ENCODE measurements at regions not wholly inside any gene's neighbourhood (a gene's known extent, or its start where the extent isn't known, plus 50 kb on each side); places are given as distances from the start of the nearest gene placed in this dataset.

DNA sequence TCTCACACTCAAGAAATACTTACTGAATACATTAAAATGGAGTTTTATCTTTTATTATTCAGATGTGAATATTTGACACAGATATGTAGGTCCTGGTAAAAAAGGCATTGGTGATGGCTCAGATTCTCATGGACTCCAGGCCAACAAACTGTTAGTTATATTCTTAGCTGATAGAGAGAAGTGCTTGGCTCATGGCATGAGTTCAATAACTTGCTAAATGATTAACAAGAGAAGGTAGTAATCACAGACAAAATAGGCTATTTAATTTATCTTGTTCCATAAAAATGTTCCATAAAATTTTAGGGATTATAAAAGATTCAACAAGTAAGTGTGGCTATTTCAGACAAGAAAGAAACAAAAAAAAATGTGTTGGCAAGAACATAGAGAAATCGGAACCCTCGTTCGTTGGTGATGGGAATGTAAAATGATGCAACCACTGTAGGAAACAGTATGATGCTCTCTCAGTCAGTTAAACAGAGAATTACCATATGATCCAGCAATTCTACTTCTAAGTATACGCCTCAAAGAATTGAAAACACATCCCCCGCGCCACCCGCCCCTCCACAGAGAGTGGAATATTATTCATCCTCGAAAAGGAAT, 737.8 kb upstream of the ADAMTS5 start:
- Mint-ChIP-seq H3K27ac (ENCODE audit: unreplicated experiment) (no peak overlapping the region), H3K27me3 (ENCODE audit: low read depth) (no peaks in the 10 kb centered on the region), H3K36me3 (ENCODE audit: low read depth) (peaks cover 3% of the 10 kb centered on the region), H3K4me3 (no peak overlapping the region), H3K9me3 (peaks cover 11% of the 10 kb centered on the region), H3K4me1 (peaks cover 5% of the 10 kb centered on the region)
- TF ChIP-seq, protein P1, sequence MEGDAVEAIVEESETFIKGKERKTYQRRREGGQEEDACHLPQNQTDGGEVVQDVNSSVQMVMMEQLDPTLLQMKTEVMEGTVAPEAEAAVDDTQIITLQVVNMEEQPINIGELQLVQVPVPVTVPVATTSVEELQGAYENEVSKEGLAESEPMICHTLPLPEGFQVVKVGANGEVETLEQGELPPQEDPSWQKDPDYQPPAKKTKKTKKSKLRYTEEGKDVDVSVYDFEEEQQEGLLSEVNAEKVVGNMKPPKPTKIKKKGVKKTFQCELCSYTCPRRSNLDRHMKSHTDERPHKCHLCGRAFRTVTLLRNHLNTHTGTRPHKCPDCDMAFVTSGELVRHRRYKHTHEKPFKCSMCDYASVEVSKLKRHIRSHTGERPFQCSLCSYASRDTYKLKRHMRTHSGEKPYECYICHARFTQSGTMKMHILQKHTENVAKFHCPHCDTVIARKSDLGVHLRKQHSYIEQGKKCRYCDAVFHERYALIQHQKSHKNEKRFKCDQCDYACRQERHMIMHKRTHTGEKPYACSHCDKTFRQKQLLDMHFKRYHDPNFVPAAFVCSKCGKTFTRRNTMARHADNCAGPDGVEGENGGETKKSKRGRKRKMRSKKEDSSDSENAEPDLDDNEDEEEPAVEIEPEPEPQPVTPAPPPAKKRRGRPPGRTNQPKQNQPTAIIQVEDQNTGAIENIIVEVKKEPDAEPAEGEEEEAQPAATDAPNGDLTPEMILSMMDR (conservative IDR thresholded peaks at IDR 0.05), result no peak
- DNase-seq (ENCODE audit: low read depth, low spot score), result no peak

DNA sequence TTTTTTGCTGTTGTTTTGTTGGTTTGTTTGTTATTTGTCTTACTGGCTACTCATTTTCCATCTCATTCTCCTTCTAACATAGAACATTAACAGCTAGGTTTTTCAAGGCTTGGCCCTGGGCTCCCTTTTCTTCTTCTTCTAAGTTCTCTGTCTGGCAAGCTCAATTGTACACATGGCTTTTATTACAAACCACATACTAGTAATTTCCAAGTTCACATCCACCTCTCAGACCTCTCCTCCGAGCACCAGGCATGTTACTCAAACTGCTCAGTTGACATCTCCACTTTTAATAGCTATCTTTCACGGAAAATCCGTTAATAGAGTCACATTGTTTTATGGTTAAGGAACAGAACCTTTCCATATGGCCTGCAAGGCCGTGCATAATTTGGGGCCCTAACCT, 736.9 kb upstream of the ADAMTS5 start:
- H3K4me1 Mint-ChIP-seq, result peaks cover 5% of the 10 kb centered on the region
- peaks cover 3% of the 10 kb centered on the region for H3K36me3 Mint-ChIP-seq (ENCODE audit: low read depth)
- TF ChIP-seq, protein P1 (conservative IDR thresholded peaks at IDR 0.05), result no peak
- peaks cover 11% of the 10 kb centered on the region for H3K9me3 Mint-ChIP-seq
- no peak for DNase-seq (ENCODE audit: low read depth, low spot score)
- no peaks in the 10 kb centered on the region for H3K27me3 Mint-ChIP-seq (ENCODE audit: low read depth)
- no peak overlapping the region for H3K4me3 Mint-ChIP-seq
- no peak overlapping the region for H3K27ac Mint-ChIP-seq (ENCODE audit: unreplicated experiment)

DNA sequence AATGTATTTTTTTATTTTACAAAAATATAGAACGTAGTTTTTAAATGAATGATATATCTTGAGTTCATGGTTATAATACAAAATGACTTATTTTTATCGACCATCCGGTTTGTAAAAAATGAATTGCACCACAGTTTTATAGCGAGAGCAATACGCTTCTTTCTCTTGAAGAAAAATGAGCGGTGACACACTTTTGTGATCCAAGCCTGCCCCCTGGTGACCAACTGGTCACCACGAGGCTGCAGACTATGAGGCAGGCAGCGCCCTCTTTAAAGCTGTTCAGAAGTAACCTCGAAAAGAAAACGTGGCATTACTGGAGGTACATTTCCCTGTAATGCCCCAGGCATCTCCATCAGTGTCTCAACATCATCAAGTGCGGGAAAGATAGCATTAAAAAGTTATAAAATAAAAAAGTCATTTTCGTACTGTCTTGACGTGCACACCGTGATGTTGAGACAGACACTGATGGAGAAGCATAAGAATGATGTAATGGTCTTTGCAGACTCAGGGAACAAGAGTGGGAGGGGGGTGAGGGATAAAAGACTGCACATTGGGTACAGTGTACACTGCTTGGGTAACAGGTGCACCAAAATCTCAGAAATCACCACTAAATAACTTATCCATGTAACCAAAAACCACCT, 734.2 kb upstream of the ADAMTS5 start:
- H3K9me3 Mint-ChIP-seq, result peaks cover 3% of the 10 kb centered on the region
- DNase-seq (ENCODE audit: low read depth, low spot score), result peak; percentile 84
- H3K27ac Mint-ChIP-seq (ENCODE audit: unreplicated experiment), result no peak overlapping the region
- TF ChIP-seq, protein P1 (conservative IDR thresholded peaks at IDR 0.05), result peak; percentile 97
- H3K4me3 Mint-ChIP-seq, result no peak overlapping the region
- H3K4me1 Mint-ChIP-seq, result peaks cover 5% of the 10 kb centered on the region
- no peaks in the 10 kb centered on the region for H3K27me3 Mint-ChIP-seq (ENCODE audit: low read depth)
- H3K36me3 Mint-ChIP-seq (ENCODE audit: low read depth), result no peaks in the 10 kb centered on the region

DNA sequence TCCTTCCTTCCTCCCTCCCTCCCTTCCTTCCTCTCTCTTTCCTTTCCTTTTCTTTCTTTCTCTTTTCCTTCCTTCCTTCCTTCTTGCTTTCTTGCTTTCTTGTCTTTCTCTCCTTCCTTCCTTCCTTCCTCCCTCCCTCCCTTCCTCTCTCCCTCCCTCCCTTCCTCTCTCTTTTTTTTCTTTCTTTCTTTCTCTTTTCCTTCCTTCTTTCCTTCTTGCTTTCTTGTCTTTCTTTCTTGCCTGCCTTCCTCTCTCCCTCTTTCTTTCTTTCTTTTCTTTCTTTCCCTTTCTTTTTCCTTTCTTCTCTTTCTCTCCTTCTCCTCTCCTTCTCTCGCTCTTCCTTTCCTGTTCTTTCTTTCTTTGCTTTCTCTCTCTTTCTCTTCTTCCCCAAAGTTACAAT, 728.4 kb upstream of the ADAMTS5 start:
- Mint-ChIP-seq H3K27ac (ENCODE audit: unreplicated experiment) (no peak overlapping the region), H3K4me3 (no peak overlapping the region), H3K9me3 (no peaks in the 10 kb centered on the region), H3K27me3 (ENCODE audit: low read depth) (no peaks in the 10 kb centered on the region), H3K4me1 (peaks cover 3% of the 10 kb centered on the region), H3K36me3 (ENCODE audit: low read depth) (no peaks in the 10 kb centered on the region)
- TF ChIP-seq, protein P1 (conservative IDR thresholded peaks at IDR 0.05), result no peak
- DNase-seq (ENCODE audit: low read depth, low spot score), result no peak

DNA sequence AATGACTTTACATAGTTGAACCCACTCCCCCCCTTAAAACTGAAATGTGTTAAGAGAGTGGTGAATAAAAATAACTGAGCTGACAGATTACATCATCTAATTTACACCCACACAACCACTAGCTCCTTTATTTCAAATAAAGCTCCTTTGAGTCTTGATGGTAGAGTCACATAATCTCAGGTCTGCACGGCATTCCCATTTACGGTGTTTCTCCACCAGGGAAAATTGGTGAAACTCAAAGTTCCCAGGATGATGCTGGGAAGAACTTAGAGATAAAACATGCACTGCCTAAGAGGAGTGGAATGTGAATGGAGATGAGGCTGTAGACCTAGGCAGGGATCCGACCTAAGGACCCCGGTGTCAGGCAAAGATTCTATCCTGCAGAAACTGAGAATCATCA, 727.8 kb upstream of the ADAMTS5 start:
- DNase-seq (ENCODE audit: low read depth, low spot score), result no peak
- TF ChIP-seq, protein P1 (conservative IDR thresholded peaks at IDR 0.05), result no peak
- H3K4me1 Mint-ChIP-seq, result peaks cover 3% of the 10 kb centered on the region

More for the DNA sequence above, 727.8 kb upstream of the ADAMTS5 start:
- no peaks in the 10 kb centered on the region for H3K9me3 Mint-ChIP-seq
- H3K27ac Mint-ChIP-seq (ENCODE audit: unreplicated experiment), result no peak overlapping the region
- no peaks in the 10 kb centered on the region for H3K27me3 Mint-ChIP-seq (ENCODE audit: low read depth)
- H3K36me3 Mint-ChIP-seq (ENCODE audit: low read depth), result no peaks in the 10 kb centered on the region
- no peak overlapping the region for H3K4me3 Mint-ChIP-seq

All from neural crest cell (in vitro differentiated cells).